HEK293T (cell line): ENCODE measurements at regions not wholly inside any gene's neighbourhood (a gene's known extent, or its start where the extent isn't known, plus 50 kb on each side); places are given as distances from the start of the nearest gene placed in this dataset.

ENCODE experiments used
- BHLHE40 ChIP-seq: fragments of 450-650 bp; IDR thresholded peaks from 2 replicates; pipeline ENCODE4 v1.6.1; 2016; ENCODE audit warnings: mild to moderate bottlenecking, moderate library complexity, borderline replicate concordance
- HDGF ChIP-seq: fragments of 450-650 bp; IDR thresholded peaks from 2 replicates; pipeline ENCODE4 v1.6.1; 2017; ENCODE audit warnings: antibody characterized with exemption, borderline replicate concordance
- L3MBTL2 ChIP-seq: fragments of 450-650 bp; conservative IDR thresholded peaks from 2 replicates; pipeline ENCODE4 v1.6.1; 2016; ENCODE audit warnings: mild to moderate bottlenecking
- SP1 ChIP-seq: fragments of 450-650 bp; IDR thresholded peaks from 2 replicates; pipeline ENCODE4 v1.6.1; 2017
- TARDBP ChIP-seq: fragments of 450-650 bp; IDR thresholded peaks from 2 replicates; pipeline ENCODE4 v1.6.1; 2016
- TF ChIP-seq, protein P1 (sequence below): fragments of 450-650 bp; IDR thresholded peaks from 2 replicates; pipeline ENCODE4 v1.6.1; 2016

DNA sequence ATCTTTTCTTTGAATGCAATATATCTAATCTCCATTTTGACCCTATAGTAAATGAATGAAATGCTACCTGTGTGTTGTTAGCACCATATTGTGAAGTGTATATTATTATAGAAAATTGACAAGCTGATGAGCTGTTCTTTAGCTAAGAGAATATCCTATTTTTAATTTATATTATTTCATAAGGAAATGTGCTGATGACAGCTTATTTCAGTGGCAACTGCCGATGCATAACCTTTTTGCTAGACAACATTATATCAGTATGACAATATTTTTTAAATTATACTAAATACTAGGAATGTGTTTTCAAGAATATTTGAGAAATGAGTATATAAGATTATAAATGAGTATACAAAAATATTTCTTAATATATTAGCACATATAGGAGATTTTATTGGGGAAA, 573.1 kb downstream of the ZNF608 start:
- TF ChIP-seq L3MBTL2 (no peak), SP1 (no peak), BHLHE40 (no peak), HDGF (no peak), TARDBP (no peak)
- TF ChIP-seq, protein P1, sequence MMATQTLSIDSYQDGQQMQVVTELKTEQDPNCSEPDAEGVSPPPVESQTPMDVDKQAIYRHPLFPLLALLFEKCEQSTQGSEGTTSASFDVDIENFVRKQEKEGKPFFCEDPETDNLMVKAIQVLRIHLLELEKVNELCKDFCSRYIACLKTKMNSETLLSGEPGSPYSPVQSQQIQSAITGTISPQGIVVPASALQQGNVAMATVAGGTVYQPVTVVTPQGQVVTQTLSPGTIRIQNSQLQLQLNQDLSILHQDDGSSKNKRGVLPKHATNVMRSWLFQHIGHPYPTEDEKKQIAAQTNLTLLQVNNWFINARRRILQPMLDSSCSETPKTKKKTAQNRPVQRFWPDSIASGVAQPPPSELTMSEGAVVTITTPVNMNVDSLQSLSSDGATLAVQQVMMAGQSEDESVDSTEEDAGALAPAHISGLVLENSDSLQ: no peak
